IMR-90 (cell line): ENCODE measurements at regions not wholly inside any gene's neighbourhood (a gene's known extent, or its start where the extent isn't known, plus 50 kb on each side); places are given as distances from the start of the nearest gene placed in this dataset.

Source experiments
- ATAC-seq: fragments of 200-7000 bp; cut with Tn5 transposase; 2 replicates; pipeline ENCODE4 v1.9.1; 2020; ENCODE audit warnings: low read depth, mild to moderate bottlenecking, moderate library complexity
- BruUV-seq: library from RNA; stranded (reverse); fragments of 400-500 nt; replicated peaks from 2 replicates; lab custom pipeline; 2021; lab: Mats Ljungman, UMichigan
- CTCF ChIA-PET: fragments of 300-600 bp; formaldehyde crosslinking; extraction: SDS; loops from one replicate; lab custom pipeline; 2021; ENCODE audit warnings: antibody characterized with exemption; lab: Yijun Ruan, JAX
- POLR2A ChIA-PET: fragments of 300-600 bp; sonication (Branson Sonifier 250); formaldehyde crosslinking; loops from one replicate; lab custom pipeline; 2022; ENCODE audit warnings: antibody characterized with exemption; ENCODE audit not compliant: unreplicated experiment; lab: Charles Lee
- DNase-seq: peaks from one replicate; pipeline ENCODE4 v3.0.0; 2013
- H2AFZ ChIP-seq: replicated peaks from 2 replicates; pipeline ENCODE3; 2013; ENCODE audit warnings: low read length, mild to moderate bottlenecking; ENCODE audit not compliant: poor library complexity
- H2AK5ac ChIP-seq: 2 replicates; pipeline ENCODE4 v1.6.1; 2013; ENCODE audit warnings: low read depth, low read length, inconsistent platforms
- H2AK9ac ChIP-seq: replicated peaks from 2 replicates; pipeline ENCODE3; 2013; ENCODE audit warnings: mild to moderate bottlenecking, low read depth, low read length, moderate library complexity; ENCODE audit not compliant: poor library complexity
- H2BK120ac ChIP-seq: 2 replicates; pipeline ENCODE4 v1.6.1; 2013; ENCODE audit warnings: low read depth, low read length, inconsistent platforms
- H2BK15ac ChIP-seq: 3 replicates; pipeline ENCODE4 v1.6.1; 2013; ENCODE audit warnings: low read depth, low read length, inconsistent platforms
- H2BK20ac ChIP-seq: 2 replicates; pipeline ENCODE4 v1.6.1; 2013; ENCODE audit warnings: low read depth, mild to moderate bottlenecking, inconsistent platforms, low read length, moderate library complexity
- H2BK5ac ChIP-seq: 2 replicates; pipeline ENCODE4 v1.6.1; 2013; ENCODE audit warnings: mild to moderate bottlenecking, low read depth, low read length, inconsistent platforms; ENCODE audit not compliant: poor library complexity, severe bottlenecking
- H3K14ac ChIP-seq: replicated peaks from 2 replicates; pipeline ENCODE4 v1.6.1; 2013; ENCODE audit warnings: low read depth, low read length, inconsistent platforms
- H3K18ac ChIP-seq: 2 replicates; pipeline ENCODE4 v1.6.1; 2013; ENCODE audit warnings: low read depth, low read length, control low read depth
- H3K23ac ChIP-seq: 2 replicates; pipeline ENCODE4 v1.6.1; 2013; ENCODE audit warnings: low read depth, low read length, inconsistent platforms
- H3K27ac ChIP-seq: 2 replicates; pipeline ENCODE4 v1.5.1; 2013; ENCODE audit warnings: mild to moderate bottlenecking, control low read depth, low read length; ENCODE audit not compliant: insufficient read depth
- H3K27me3 ChIP-seq: 2 replicates; pipeline ENCODE4 v1.6.1; 2013; ENCODE audit warnings: low read length; ENCODE audit not compliant: control insufficient read depth, insufficient read depth
- H3K36me3 ChIP-seq: 2 replicates; pipeline ENCODE4 v1.6.1; 2013; ENCODE audit warnings: low read length, mixed read lengths; ENCODE audit not compliant: control insufficient read depth, insufficient read depth
- H3K4ac ChIP-seq: 2 replicates; pipeline ENCODE4 v1.6.1; 2013; ENCODE audit warnings: low read depth, low read length, inconsistent platforms
- H3K4me1 ChIP-seq: 2 replicates; pipeline ENCODE4 v1.6.1; 2013; ENCODE audit warnings: low read length, mixed read lengths; ENCODE audit not compliant: control insufficient read depth, insufficient read depth
- H3K4me2 ChIP-seq: 2 replicates; pipeline ENCODE4 v1.6.1; 2013; ENCODE audit warnings: low read depth, mild to moderate bottlenecking, control low read depth, low read length, moderate library complexity
- H3K4me3 ChIP-seq: 2 replicates; pipeline ENCODE4 v1.5.1; 2013; ENCODE audit warnings: low read depth, mild to moderate bottlenecking, control low read depth, low read length, moderate library complexity; ENCODE audit not compliant: insufficient read depth
- H3K56ac ChIP-seq: 2 replicates; pipeline ENCODE4 v1.6.1; 2013; ENCODE audit warnings: low read length, inconsistent platforms; ENCODE audit not compliant: insufficient read depth; ENCODE audit errors: extremely low read depth
- H3K79me1 ChIP-seq, 2 experiments: 2 replicates each; pipeline ENCODE4 v1.6.1; 2013; ENCODE audit warnings: low read length in 2 of 2, inconsistent platforms in 1 of 2, low read depth in 1 of 2
- H3K9ac ChIP-seq: 2 replicates; pipeline ENCODE4 v1.6.1; 2013; ENCODE audit warnings: low read depth, low read length, control low read depth
- H3K9me1 ChIP-seq: 2 replicates; pipeline ENCODE4 v1.6.1; 2013; ENCODE audit warnings: low read length, inconsistent platforms; ENCODE audit not compliant: insufficient read depth
- H3K9me3 ChIP-seq: 2 replicates; pipeline ENCODE4 v1.6.1; 2013; ENCODE audit warnings: low read length; ENCODE audit not compliant: control insufficient read depth, insufficient read depth
- H4K20me1 ChIP-seq: 2 replicates; pipeline ENCODE4 v1.6.1; 2013; ENCODE audit warnings: low read length, inconsistent platforms; ENCODE audit not compliant: insufficient read depth
- H4K5ac ChIP-seq: 2 replicates; pipeline ENCODE4 v1.6.1; 2013; ENCODE audit warnings: mild to moderate bottlenecking, low read depth, low read length, control low read depth
- H4K8ac ChIP-seq, 2 experiments: 2 replicates each; pipeline ENCODE4 v1.6.1; 2013; ENCODE audit warnings: low read depth in 2 of 2, low read length in 2 of 2, control low read depth in 1 of 2, inconsistent platforms in 1 of 2
- H4K91ac ChIP-seq: 2 replicates; pipeline ENCODE4 v1.6.1; 2013; ENCODE audit warnings: low read depth, low read length, inconsistent platforms; ENCODE audit not compliant: insufficient read depth
- BHLHE40 ChIP-seq: fragments of 150-350 bp; IDR thresholded peaks from 2 replicates; pipeline ENCODE4 v1.6.1; 2016; ENCODE audit warnings: mild to moderate bottlenecking, low read depth, low read length
- CEBPB ChIP-seq: IDR thresholded peaks from 2 replicates; pipeline ENCODE4 v1.6.1; 2012; ENCODE audit warnings: low read depth, low read length, improper control_type of control experiment
- CHD1 ChIP-seq: IDR thresholded peaks from 2 replicates; pipeline ENCODE4 v1.6.1; 2012; ENCODE audit warnings: low read depth, low read length, improper control_type of control experiment
- CTCF ChIP-seq: conservative IDR thresholded peaks from 2 replicates; pipeline ENCODE4 v1.5.1; 2012; ENCODE audit warnings: mild to moderate bottlenecking, low read depth, low read length, improper control_type of control experiment
- FOS ChIP-seq: fragments of 150-350 bp; IDR thresholded peaks from 2 replicates; pipeline ENCODE4 v1.6.1; 2016; ENCODE audit warnings: low read depth, low read length
- MAFK ChIP-seq: IDR thresholded peaks from 2 replicates; pipeline ENCODE4 v1.6.1; 2012; ENCODE audit warnings: low read depth, low read length, improper control_type of control experiment
- NFE2L2 ChIP-seq: fragments of 150-350 bp; IDR thresholded peaks from 2 replicates; pipeline ENCODE4 v1.6.1; 2016; ENCODE audit warnings: low read depth, mild to moderate bottlenecking, low read length
- RFX5 ChIP-seq: IDR thresholded peaks from 2 replicates; pipeline ENCODE4 v1.8.0; 2012; ENCODE audit warnings: low read depth, mild to moderate bottlenecking, low read length, moderate library complexity
- SMC3 ChIP-seq: fragments of 150-350 bp; IDR thresholded peaks from 2 replicates; pipeline ENCODE4 v1.6.1; 2016; ENCODE audit warnings: low read depth, mild to moderate bottlenecking, antibody characterized with exemption, low read length, moderate library complexity
- USF2 ChIP-seq: fragments of 150-350 bp; IDR thresholded peaks from 2 replicates; pipeline ENCODE4 v1.6.1; 2017; ENCODE audit warnings: mild to moderate bottlenecking, antibody characterized with exemption, low read length, low read depth
- WGBS, 2 experiments: methylation state at CpG; one replicate each; pipeline versions ENCODE4 v1.1.5 to v1.1.7; 2013; ENCODE audit warnings: missing lambda C conversion rate in 2 of 2; ENCODE audit not compliant: insufficient read length in 1 of 2; ENCODE audit errors: extremely low coverage in 2 of 2; 5-methylcytosine and 5-hydroxymethylcytosine counted together
- dilution Hi-C: fragments of 300-500 bp; cut with HindIII; formaldehyde crosslinking; loops from one replicate; pipeline ENCODE4 v1.14.3; 2018; ENCODE audit warnings: low sequenced_read_pairs; ENCODE audit not compliant: unreplicated experiment
- in situ Hi-C: fragments of 300-500 bp; cut with MboI; formaldehyde crosslinking; loops from 3 replicates; pipeline ENCODE4 v1.14.3; 2019; ENCODE audit warnings: low sequenced_read_pairs, inconsistent platforms, mixed read lengths
- intact Hi-C: fragments of 100-400 bp; cut with micrococcal nuclease; formaldehyde crosslinking; loops from 2 replicates; pipeline ENCODE4 v1.10.0; 2022

GRCh38 chr7:124411796-124412195, 353.8 kb downstream of the GPR37 start:
- Histone ChIP-seq H3K36me3 (no peaks in the 10 kb centered on the region), H3K4ac (no peak overlapping the region), H3K27me3 (no peaks in the 10 kb centered on the region), H2BK5ac (no peak overlapping the region), H4K5ac (peak overlapping the region; percentile 2; the same call in 1 of the 2 replicates), H4K20me1 (no peaks in the 10 kb centered on the region), H3K79me1 (no peaks in the 10 kb centered on the region), H3K14ac (peak overlapping the region; percentile 2; the same call in 1 of the 2 replicates), H2AFZ (peak overlapping the region; percentile 33), H2AK5ac (no peak overlapping the region), H3K23ac (no peak overlapping the region), H2AK9ac (no peak overlapping the region), H2BK15ac (no peak overlapping the region), H3K4me2 (peak overlapping the region; percentile 31), H3K9me3 (no peaks in the 10 kb centered on the region), H3K4me3 (no peak overlapping the region), H2BK120ac (no peak overlapping the region), H3K9ac (no peak overlapping the region), H3K18ac (no peak overlapping the region), H2BK20ac (no peak overlapping the region), H3K9me1 (no peaks in the 10 kb centered on the region), H3K56ac (no peak overlapping the region), H3K27ac (no peak overlapping the region), H3K4me1 (0 out of 2 replicates have a peak, but pooled peaks cover 2% of the 10 kb centered on the region), H4K91ac (no peak overlapping the region), H4K8ac (peak overlapping the region in 1 of 2 experiments; percentile 37; a peak in 1 of 4 replicates)
- 60% methylated on average over 1 of the region's 7 CpGs; no CpG with 5 or more reads in 1 of the 2 experiments for WGBS, 2 experiments
- BruUV-seq = no TSS peak
- ATAC-seq (no peak), DNase-seq (no peak)
- intact Hi-C loops = loop anchor here (1.0 kb wide), 1 partner anchor 37 kb away; no protein-coding TSS in a partner anchor
- in situ Hi-C loops = no loop called here
- no peak for TF ChIP-seq FOS
- no peak for TF ChIP-seq CHD1
- no peak for TF ChIP-seq MAFK
- no peak for TF ChIP-seq RFX5
- TF ChIP-seq CTCF = no peak
- TF ChIP-seq CEBPB = no peak
- no peak for TF ChIP-seq SMC3
- TF ChIP-seq NFE2L2 = no peak
- no peak for TF ChIP-seq USF2
- TF ChIP-seq BHLHE40 = no peak
- dilution Hi-C loops = no loop called here
- CTCF ChIA-PET = interaction anchor here (1.2 kb wide), 1 partner anchor 9 kb away, joined by 4 read pairs; no protein-coding TSS in a partner anchor
- POLR2A ChIA-PET = no interaction called here
